T-helper 1 cell treated with Interleukin-12 subunit alpha and Interleukin-12 subunit beta and Interleukin-4 antibody, amounts not matched to agents 30 μg/mL and 1 μg/mL, for 36 hours (primary cell): ENCODE measurements at regions not wholly inside any gene's neighbourhood (a gene's known extent, or its start where the extent isn't known, plus 50 kb on each side); places are given as distances from the start of the nearest gene placed in this dataset.

ENCODE experiments used
- H3K27ac Mint-ChIP-seq: one replicate; pipeline ENCODE4 v1.8.0; 2021; ENCODE audit warnings: mild to moderate bottlenecking, mixed read lengths
- H3K27me3 Mint-ChIP-seq: one replicate; pipeline ENCODE4 v1.8.0; 2021; ENCODE audit warnings: low read depth, mixed read lengths
- H3K36me3 Mint-ChIP-seq: one replicate; pipeline ENCODE4 v1.8.0; 2021; ENCODE audit warnings: low read depth, mixed read lengths
- H3K4me1 Mint-ChIP-seq: one replicate; pipeline ENCODE4 v1.8.0; 2021; ENCODE audit warnings: low read depth, mixed read lengths
- H3K4me3 Mint-ChIP-seq: one replicate; pipeline ENCODE4 v1.8.0; 2021; ENCODE audit warnings: mild to moderate bottlenecking, moderate library complexity, mixed read lengths
- H3K9me3 Mint-ChIP-seq: one replicate; pipeline ENCODE4 v1.8.0; 2021; ENCODE audit warnings: mixed read lengths

DNA sequence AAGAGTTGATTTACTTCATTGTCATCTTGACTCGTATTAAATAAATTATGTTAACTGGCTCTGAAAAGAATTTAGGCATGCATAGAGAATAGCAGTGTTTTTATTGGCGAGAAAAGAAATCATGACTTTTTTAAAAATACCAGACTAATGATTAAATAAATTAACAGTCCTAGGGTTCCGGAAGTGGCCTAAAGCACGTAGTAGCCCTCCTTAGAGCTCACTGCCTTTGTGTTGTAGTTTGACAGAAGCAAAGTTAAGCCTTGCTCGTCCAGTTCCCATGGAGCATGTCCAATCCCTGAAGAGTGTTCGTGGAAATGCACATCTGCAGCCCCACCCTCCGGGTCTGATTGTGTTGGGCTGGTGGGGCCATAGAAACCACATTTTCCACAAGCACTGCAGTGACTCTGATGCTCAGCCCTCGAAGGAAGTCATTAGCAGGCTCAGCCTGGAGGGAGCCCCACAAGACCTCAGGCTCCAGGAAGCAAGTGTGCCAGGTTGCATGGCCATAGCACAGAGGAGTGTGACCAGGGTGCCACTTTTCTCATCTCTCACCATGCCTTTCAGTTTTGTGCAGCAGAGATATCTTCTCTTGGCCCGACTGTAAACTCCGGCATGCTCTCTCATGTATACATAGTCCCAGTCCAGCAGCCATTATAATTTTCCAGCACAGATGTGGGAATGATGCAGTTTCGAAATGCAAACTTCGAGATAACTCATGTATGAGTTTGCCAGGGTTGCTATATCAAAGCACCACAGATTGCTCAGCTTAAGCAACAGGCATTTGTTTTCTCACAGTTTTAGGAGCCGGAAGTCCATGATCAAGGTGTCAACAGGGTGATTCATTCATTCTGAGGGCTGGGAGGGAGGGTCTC lies 188.6 kb upstream of the SH3BP4 start:
- Mint-ChIP-seq H3K27ac (no peak overlapping the region), H3K36me3 (no peaks in the 10 kb centered on the region), H3K9me3 (no peaks in the 10 kb centered on the region), H3K4me1 (no peaks in the 10 kb centered on the region), H3K27me3 (no peaks in the 10 kb centered on the region), H3K4me3 (no peak overlapping the region)

DNA sequence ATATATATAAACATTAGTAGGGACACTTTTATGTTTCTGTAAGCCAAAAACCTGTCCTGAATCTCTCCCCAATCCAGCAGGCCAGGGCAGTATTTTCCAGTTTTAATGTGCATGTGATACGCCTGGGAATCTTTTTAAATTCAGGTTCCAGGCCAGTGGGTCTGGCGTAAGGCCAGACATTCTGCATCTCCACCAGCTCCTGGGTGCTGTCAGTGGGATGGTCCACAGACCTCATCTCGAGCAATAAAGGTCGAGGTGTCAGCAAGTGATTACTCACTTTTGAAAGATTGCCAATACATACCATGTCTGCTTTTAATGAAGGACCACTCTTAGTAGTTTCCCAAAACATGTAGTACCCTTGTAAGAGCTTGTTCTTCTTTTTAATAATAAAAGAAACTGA lies 189.9 kb upstream of the SH3BP4 start:
- Mint-ChIP-seq H3K9me3 (no peaks in the 10 kb centered on the region), H3K27ac (no peak overlapping the region), H3K36me3 (no peaks in the 10 kb centered on the region), H3K4me3 (no peak overlapping the region), H3K27me3 (no peaks in the 10 kb centered on the region), H3K4me1 (no peaks in the 10 kb centered on the region)

DNA sequence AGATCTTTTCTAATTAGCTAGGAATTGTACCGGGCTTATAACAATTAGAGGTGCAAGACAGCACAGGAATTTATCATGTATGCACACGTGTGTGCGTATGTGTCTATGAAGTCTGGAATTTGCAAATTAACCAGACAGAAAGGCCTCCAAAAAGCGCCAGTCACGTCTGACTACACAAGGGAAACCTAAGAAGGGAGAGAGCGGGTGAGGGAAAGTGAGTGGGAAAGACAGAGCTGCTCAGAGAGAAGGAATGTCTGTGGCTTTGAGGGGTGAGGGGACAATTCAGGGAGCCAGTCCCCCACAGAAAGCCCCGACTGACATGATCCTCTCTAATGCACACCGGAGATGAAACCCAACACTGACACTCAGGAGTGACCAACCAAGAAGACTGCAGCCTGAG lies 197.7 kb upstream of the SH3BP4 start:
- peaks cover 3% of the 10 kb centered on the region for H3K9me3 Mint-ChIP-seq
- H3K4me3 Mint-ChIP-seq: no peak overlapping the region
- H3K36me3 Mint-ChIP-seq: no peaks in the 10 kb centered on the region
- H3K27me3 Mint-ChIP-seq: no peaks in the 10 kb centered on the region
- no peaks in the 10 kb centered on the region for H3K4me1 Mint-ChIP-seq
- no peak overlapping the region for H3K27ac Mint-ChIP-seq

DNA sequence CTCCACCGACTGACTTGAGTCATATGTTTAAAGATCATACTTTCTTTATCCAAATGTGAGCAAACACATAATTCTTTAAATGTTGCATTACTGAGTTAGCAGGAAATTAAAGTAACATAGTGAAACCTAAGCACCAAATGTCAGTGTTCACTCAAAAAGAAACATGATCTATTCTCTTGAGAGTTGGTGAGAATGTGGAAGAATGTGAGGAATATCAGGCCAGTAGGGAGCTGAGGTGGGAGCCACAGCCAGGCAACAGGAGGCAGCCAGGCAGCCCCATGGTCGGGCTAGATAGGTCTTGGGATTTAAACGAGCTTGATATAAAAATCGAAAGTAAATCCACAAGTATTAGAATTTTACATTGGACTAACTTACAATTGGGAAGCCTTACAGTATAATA lies 198.1 kb upstream of the SH3BP4 start:
- Mint-ChIP-seq H3K4me3 (no peak overlapping the region), H3K27me3 (no peaks in the 10 kb centered on the region), H3K36me3 (no peaks in the 10 kb centered on the region), H3K27ac (no peak overlapping the region), H3K9me3 (peaks cover 3% of the 10 kb centered on the region), H3K4me1 (no peaks in the 10 kb centered on the region)

DNA sequence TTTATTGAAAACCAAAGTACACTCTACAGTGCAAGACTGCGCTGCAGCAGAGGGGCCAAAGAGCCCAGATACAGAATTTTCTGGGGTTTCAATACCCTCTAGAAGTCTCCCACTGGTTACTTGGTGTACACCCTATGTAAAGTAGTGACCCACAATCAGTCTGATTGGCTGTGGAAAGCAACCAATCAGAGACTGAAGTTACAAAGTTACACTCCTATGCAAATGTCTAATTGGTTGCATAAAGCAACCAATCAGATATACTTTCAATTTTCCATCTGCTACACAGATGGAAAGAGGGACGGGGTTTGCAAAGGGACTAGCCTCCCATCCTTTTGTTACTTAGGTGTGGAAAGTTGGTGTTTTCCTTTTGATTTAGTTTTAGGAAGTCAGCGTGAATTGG lies 198.9 kb upstream of the SH3BP4 start:
- Mint-ChIP-seq H3K27ac (no peak overlapping the region), H3K27me3 (no peaks in the 10 kb centered on the region), H3K9me3 (peaks cover 3% of the 10 kb centered on the region), H3K4me3 (no peak overlapping the region), H3K4me1 (no peaks in the 10 kb centered on the region), H3K36me3 (no peaks in the 10 kb centered on the region)

DNA sequence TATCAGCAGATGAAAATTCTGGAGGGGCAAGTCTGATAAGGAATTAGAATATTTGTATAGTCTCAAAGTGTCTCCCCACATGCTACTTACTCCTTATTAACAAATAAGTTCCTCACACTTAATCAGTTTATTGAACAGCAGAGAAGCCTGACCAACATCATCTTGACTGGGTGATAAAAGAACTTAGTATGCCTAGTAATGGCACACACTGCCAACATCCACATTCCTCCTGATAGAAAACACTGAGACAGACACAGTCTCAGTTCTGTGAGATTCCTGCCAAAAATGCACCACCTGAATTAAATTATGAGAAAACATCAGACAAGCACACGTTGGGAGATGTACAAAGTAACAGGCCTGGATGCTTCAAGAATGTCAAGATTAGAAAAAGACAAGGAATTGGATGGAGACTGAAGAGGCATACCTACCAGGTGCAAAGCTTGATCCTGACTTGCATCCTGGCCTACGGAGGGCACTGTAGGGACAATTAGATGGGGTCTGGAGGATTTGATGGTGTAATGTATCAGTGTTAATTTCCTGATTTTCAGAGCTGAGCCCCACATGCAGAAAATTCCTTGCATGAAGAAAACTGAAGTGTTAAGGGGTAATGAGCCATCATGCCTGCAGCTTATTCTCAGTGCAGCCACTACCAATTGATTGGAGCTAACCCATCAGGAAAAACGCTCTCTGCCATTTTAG lies 200.4 kb upstream of the SH3BP4 start:
- H3K4me1 Mint-ChIP-seq: no peaks in the 10 kb centered on the region
- no peak overlapping the region for H3K27ac Mint-ChIP-seq
- no peaks in the 10 kb centered on the region for H3K36me3 Mint-ChIP-seq
- H3K27me3 Mint-ChIP-seq: no peaks in the 10 kb centered on the region
- H3K4me3 Mint-ChIP-seq: no peak overlapping the region
- H3K9me3 Mint-ChIP-seq: peaks cover 3% of the 10 kb centered on the region

DNA sequence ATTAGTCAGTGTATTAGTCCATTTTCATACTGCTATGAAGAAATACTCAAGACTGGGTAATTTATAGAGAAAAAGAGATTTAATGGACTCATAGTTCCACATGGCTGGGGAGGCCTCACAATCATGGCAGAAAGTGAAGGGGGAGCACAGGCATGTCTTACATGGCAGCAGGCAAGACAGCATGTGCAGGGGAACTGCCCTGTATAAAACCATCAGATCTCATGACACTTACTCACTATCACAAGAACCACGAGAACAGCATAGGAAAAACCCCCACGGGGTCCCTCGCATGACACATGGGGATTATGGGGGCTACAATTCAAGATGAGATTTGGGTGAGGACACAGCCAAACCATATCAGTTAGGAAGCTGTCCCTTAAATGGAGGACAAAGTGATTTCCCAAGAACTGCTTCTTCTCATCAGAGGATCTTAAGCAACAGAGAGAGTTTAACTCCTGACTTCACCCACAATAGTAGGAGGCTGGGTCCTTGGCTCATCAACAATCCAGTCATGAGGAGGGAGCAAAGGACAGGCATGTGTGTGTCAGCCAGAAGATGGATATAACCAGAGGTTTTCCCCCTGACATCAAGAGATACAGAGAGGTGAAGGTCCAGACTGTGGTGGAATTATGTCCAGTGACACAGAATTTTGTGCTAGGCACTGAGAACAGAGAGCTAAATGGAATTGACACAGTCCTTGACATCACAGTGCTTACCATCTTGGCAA lies 203.8 kb upstream of the SH3BP4 start:
- no peaks in the 10 kb centered on the region for H3K9me3 Mint-ChIP-seq
- H3K36me3 Mint-ChIP-seq: no peaks in the 10 kb centered on the region
- no peaks in the 10 kb centered on the region for H3K4me1 Mint-ChIP-seq
- H3K27me3 Mint-ChIP-seq: no peaks in the 10 kb centered on the region
- no peak overlapping the region for H3K27ac Mint-ChIP-seq
- no peak overlapping the region for H3K4me3 Mint-ChIP-seq

DNA sequence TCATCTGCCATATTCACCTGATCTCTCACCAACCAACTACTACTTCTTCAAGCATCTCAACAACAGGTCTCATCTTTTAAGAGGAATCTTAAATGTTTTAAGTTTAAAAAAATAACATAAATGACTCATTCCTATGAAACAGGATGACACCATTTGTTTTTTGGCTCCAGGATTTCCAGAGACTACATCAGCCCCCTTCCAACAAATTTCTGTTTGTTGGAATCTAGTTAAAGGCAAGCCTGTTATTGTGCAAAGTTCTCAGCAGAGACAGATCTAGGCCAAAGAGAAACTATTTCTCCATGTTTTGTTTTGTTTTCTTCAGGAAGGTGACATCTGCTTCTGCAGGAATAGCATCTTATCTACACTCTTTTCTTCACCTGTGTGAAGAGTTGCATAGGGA lies 204.8 kb upstream of the SH3BP4 start:
- Mint-ChIP-seq H3K4me3 (no peak overlapping the region), H3K4me1 (no peaks in the 10 kb centered on the region), H3K27me3 (no peaks in the 10 kb centered on the region), H3K9me3 (no peaks in the 10 kb centered on the region), H3K27ac (no peak overlapping the region), H3K36me3 (no peaks in the 10 kb centered on the region)

DNA sequence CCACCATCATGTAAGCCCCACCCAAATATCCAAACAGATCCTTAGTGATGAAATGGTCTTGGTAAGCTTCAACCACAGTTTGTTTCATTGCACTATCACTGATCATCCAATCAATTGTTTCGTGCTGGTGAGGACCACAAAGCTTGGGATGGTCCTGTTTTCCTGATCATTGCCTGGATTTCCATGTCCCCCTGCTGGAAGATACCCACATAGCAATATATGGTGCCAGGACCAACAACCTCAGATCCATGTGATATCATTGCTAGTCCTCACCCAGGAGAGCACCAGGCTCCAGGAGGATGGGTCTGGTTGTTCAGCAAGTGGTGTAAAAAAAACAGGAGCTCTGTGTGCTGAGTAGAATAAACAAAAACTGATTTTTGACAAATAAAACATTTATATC lies 206.5 kb upstream of the SH3BP4 start:
- Mint-ChIP-seq H3K27ac (no peak overlapping the region), H3K4me1 (no peaks in the 10 kb centered on the region), H3K9me3 (no peaks in the 10 kb centered on the region), H3K4me3 (no peak overlapping the region), H3K36me3 (no peaks in the 10 kb centered on the region), H3K27me3 (no peaks in the 10 kb centered on the region)

DNA sequence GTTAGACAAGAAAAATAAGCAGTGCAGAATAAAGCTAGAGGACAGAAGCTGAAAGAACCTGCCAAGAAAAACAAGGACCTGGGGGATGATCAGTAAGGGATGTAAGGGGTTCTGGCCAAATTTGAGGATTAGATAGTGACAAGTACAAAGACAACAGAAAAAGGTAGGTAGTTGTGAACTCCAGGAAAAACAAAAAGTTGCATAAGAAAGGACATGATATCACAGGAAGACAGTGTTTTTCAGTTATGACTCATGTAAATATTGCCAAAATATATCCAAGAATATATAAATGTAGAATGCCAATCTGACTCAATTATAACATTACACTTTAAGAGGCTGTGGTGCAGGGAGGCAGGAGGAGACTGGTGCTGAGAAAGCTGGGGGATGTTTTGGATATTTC lies 209.8 kb upstream of the SH3BP4 start:
- Mint-ChIP-seq H3K36me3 (no peaks in the 10 kb centered on the region), H3K4me1 (no peaks in the 10 kb centered on the region), H3K9me3 (no peaks in the 10 kb centered on the region), H3K27me3 (no peaks in the 10 kb centered on the region), H3K27ac (no peak overlapping the region), H3K4me3 (no peak overlapping the region)

DNA sequence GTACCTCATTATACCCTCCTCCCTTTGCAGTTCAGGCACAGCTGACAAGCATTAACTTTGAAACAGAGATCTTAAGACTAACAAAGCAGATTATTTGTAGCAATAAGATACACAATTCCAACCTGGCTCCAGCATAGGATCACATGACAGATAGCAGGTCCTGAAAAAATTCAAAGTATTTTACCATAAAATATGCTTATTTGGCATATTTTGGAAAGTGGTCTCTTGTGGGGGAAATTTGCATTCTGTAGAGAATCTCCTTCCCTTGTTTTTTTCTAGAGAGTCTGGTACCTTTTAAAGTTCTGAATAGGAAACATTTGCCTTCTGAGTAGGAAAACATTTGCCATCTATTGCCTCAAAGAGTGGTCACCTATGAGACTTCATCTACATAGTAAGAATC lies 212.8 kb upstream of the SH3BP4 start:
- peaks cover 4% of the 10 kb centered on the region for H3K9me3 Mint-ChIP-seq
- no peaks in the 10 kb centered on the region for H3K27me3 Mint-ChIP-seq
- H3K27ac Mint-ChIP-seq: no peak overlapping the region
- no peaks in the 10 kb centered on the region for H3K36me3 Mint-ChIP-seq
- no peak overlapping the region for H3K4me3 Mint-ChIP-seq
- H3K4me1 Mint-ChIP-seq: no peaks in the 10 kb centered on the region

DNA sequence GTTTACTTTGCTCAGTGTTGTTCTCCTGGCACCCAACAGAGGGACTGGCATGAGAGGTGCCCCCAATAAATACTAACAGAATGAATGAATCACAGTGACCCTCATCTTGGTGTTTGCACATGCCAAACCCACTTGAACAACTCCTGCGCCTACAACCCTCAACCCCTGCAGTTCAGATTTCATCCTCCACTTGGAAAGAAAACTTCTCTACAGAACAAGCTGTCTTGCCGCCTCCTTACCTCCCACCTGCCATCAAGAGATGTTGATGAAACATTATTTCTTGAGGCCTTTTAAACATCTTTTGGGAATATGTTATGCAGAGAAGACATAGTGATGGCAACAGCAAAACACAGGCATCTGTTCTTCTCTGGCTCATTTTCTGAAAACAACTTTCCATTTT lies 216.0 kb upstream of the SH3BP4 start:
- Mint-ChIP-seq H3K27me3 (no peaks in the 10 kb centered on the region), H3K4me1 (no peaks in the 10 kb centered on the region), H3K4me3 (no peak overlapping the region), H3K36me3 (no peaks in the 10 kb centered on the region), H3K9me3 (peaks cover 4% of the 10 kb centered on the region), H3K27ac (no peak overlapping the region)

DNA sequence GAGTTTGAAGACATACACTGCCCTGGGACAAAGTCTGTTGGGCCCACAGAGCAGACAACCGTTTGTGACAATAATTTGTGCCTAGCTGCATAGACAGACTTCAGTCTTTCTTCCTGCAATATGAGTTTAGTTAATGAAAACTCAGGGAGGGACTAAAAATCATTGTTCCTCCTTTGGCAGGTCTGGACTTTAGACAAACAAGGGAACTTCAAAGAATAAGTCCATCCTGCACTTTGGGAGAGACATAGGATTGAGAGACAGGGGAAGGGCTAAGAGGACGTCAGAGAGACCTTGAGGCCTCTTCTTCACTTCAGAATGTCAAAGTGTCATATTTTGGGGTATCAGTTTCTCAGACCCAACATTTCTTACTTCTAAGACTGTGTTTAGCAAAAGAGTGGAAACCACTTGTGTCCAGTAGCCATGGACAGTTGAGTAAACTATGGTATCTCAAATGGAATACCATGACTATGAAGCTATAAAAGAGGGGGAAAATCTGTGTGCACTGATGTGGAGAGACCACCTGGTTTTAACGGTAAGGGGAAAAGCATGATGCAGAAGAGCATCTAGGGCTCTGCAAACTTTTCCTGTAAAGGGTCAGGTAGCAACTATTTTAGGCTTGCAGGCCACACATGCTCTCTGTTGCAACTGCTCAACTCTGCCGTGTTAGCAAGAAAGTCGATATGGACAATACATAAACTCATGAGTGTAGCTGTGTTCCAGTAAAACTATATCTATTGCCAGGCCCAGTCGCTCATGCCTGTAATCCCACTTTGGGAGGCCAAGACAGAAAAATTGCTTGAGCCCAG lies 217.8 kb upstream of the SH3BP4 start:
- Mint-ChIP-seq H3K9me3 (peaks cover 4% of the 10 kb centered on the region), H3K27ac (no peak overlapping the region), H3K4me1 (no peaks in the 10 kb centered on the region), H3K36me3 (no peaks in the 10 kb centered on the region), H3K27me3 (no peaks in the 10 kb centered on the region), H3K4me3 (no peak overlapping the region)

DNA sequence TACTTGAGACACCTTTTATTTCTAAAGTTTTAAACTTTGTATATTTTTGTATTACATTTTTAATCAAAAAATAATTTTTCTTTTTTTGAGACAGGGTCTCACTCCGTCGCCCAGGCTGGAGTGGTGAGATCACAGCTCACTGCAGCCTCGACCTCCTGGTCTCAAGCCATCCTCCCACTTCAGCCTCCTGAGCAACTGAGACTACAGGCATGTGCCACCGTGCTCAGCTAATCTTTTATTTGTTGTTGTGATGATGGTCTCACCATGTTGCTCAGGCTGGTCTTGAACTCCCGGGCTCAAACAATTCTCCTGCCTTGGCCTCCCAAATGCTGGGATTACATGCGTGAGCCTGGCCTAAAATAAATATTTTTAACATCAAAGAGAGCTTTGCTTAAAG lies 218.7 kb upstream of the SH3BP4 start:
- H3K9me3 Mint-ChIP-seq: peaks cover 4% of the 10 kb centered on the region
- H3K4me1 Mint-ChIP-seq: no peaks in the 10 kb centered on the region
- no peaks in the 10 kb centered on the region for H3K36me3 Mint-ChIP-seq
- no peak overlapping the region for H3K4me3 Mint-ChIP-seq
- H3K27ac Mint-ChIP-seq: no peak overlapping the region
- H3K27me3 Mint-ChIP-seq: no peaks in the 10 kb centered on the region
